ENCODE measurements at regions not wholly inside any gene's neighbourhood (a gene's known extent, or its start where the extent isn't known, plus 50 kb on each side); places are given as distances from the start of the nearest gene placed in this dataset.

DNA sequence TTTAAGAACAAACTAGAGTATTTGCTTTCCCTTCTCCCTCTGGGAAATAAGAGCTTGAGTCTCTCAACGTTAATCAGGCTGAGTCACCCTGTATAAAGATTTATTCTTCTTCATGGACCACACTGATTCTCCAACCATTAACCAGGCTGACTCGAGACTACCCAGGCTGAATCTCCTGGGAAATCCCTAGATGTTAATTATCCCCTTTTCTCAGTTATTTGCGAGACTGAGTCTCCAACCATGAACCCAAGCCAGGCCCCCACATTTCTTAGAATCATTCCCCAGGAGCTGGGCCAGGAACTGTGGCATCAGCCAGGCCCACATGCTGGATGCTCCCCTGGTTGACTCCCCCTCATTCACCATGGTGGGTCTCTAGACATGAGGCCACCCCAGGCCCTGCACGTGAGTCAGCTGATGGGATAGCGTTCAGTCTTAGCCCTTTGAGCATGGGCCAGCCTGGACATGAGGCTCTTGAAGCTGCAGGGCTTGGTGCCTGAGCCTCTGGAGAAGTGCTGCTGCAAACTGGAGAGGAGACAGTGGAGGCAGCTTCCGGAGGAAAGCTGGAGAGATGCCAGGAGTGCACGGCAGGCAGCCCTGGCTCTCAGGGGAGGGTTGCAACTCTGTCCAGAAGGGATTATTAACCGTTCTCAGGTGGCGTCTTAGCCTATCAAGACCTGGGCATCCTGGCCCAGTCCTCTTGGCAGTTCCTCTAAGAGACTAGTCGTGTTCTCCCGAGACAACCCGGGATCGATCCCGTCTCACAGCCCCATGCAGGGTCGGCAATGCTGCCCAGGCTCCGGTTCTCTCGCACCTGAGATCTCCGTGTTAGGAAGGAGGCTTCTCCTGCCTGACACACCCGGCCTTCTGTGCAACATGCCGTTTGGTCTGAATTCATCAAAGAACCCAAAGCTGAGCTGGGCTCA is 296.6 kb downstream of the ADGRD1 start (continued):
- TF ChIP-seq SMC3 (IDR thresholded peaks at IDR 0.05; ENCODE audit: low read depth, low read length), result no peak

GRCh38 chr12:131250951-131251315 is 297.2 kb downstream of the ADGRD1 start:
- Histone ChIP-seq H3K36me3 (ENCODE audit: control insufficient read depth, insufficient read depth, low read length) (no peaks in the 10 kb centered on the region), H3K18ac (ENCODE audit: low read depth, low read length) (no peak overlapping the region), H3K27me3 (ENCODE audit: control insufficient read depth, insufficient read depth, low read length) (no peaks in the 10 kb centered on the region), H3K9me1 (ENCODE audit: insufficient read depth, low read length) (no peaks in the 10 kb centered on the region), H3K4ac (ENCODE audit: low read depth, low read length) (no peak overlapping the region), H2AK9ac (replicated peaks; ENCODE audit: low read depth, low read length, poor library complexity) (no peak overlapping the region), H4K8ac (ENCODE audit: low read depth in 2 of 2, low read length in 2 of 2) (no peak overlapping the region), H3K14ac (replicated peaks; ENCODE audit: low read depth, low read length) (no peak overlapping the region), H4K20me1 (ENCODE audit: insufficient read depth, low read length) (no peaks in the 10 kb centered on the region), H4K91ac (ENCODE audit: insufficient read depth, low read depth, low read length) (no peak overlapping the region), H2BK20ac (ENCODE audit: low read depth, low read length) (no peak overlapping the region), H2AK5ac (ENCODE audit: low read depth, low read length) (no peak overlapping the region), H2BK15ac (ENCODE audit: low read depth, low read length) (no peak overlapping the region), H3K4me2 (ENCODE audit: low read depth, low read length) (no peak overlapping the region), H2BK5ac (ENCODE audit: low read depth, low read length, poor library complexity, severe bottlenecking) (no peak overlapping the region), H3K4me1 (ENCODE audit: control insufficient read depth, insufficient read depth, low read length) (no peaks in the 10 kb centered on the region), H3K4me3 (ENCODE audit: insufficient read depth, low read depth, low read length) (no peak overlapping the region), H3K23ac (ENCODE audit: low read depth, low read length) (no peak overlapping the region), H3K56ac (ENCODE audit: extremely low read depth, insufficient read depth, low read length) (no peak overlapping the region), H4K5ac (ENCODE audit: low read depth, low read length) (no peak overlapping the region), H3K9me3 (ENCODE audit: control insufficient read depth, insufficient read depth, low read length) (peaks cover 44% of the 10 kb centered on the region), H3K79me1 (ENCODE audit: low read depth in 1 of 2, low read length in 2 of 2) (no peaks in the 10 kb centered on the region), H3K27ac (ENCODE audit: insufficient read depth, low read length) (no peak overlapping the region), H3K9ac (ENCODE audit: low read depth, low read length) (no peak overlapping the region), H2BK120ac (ENCODE audit: low read depth, low read length) (no peak overlapping the region), H2AFZ (replicated peaks; ENCODE audit: low read length, poor library complexity) (no peak overlapping the region)
- no peak for ATAC-seq (ENCODE audit: low read depth)
- TF ChIP-seq NFE2L2 (IDR thresholded peaks at IDR 0.05; ENCODE audit: low read depth, low read length), result no peak
- no peak for TF ChIP-seq FOS (IDR thresholded peaks at IDR 0.05; ENCODE audit: low read depth, low read length)
- dilution Hi-C loops (cut with HindIII; ENCODE audit: low sequenced_read_pairs, unreplicated experiment), result no loop called here
- no TSS peak for BruUV-seq (replicated peaks)
- 23% methylated on average over 2 of the region's 10 CpGs; no CpG with 5 or more reads in 1 of the 2 experiments for WGBS, 2 experiments (ENCODE audit: extremely low coverage in 2 of 2, insufficient read length in 1 of 2)
- in situ Hi-C loops (cut with MboI; ENCODE audit: low sequenced_read_pairs), result no loop called here
- ChIA-PET CTCF (no interaction called here), POLR2A (ENCODE audit: unreplicated experiment) (no interaction called here)
- intact Hi-C loops (cut with micrococcal nuclease), result no loop called here
- no peak for DNase-seq

All from IMR-90 (cell line).